Caki2 (cell line): ENCODE measurements at regions not wholly inside any gene's neighbourhood (a gene's known extent, or its start where the extent isn't known, plus 50 kb on each side); places are given as distances from the start of the nearest gene placed in this dataset.

Experiments used
- DNase-seq: peaks from one replicate; pipeline ENCODE4 v3.0.0-alpha.2; 2015; ENCODE audit warnings: low read depth
- in situ Hi-C: cut with HindIII; loops from 2 replicates; pipeline ENCODE4 v1.10.0; 2016; ENCODE audit warnings: low sequenced_read_pairs, low pct_unique_long_range_greater_than_20kb, mixed read lengths

DNA sequence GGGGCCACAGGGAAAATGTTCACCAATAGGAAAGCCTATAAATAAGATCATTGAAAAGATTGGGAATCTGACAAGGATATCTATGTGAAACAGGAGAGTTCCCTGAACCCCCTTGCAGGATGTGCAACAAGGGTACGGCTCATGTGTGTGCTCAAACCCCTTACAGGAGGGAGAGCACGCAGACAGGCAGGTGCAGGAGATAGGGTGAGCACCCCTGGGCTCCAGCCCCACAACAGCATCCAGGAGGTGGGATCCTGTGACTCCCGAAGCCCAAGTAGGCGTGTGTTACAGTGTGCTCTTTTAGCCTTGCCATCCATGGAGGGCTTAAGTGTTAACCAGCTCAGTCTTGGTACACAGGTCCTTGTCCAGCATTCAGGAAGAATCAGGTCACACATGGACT lies 204.2 kb downstream of the BMP7 start:
- in situ Hi-C loops = no loop called here
- DNase-seq = no peak

DNA sequence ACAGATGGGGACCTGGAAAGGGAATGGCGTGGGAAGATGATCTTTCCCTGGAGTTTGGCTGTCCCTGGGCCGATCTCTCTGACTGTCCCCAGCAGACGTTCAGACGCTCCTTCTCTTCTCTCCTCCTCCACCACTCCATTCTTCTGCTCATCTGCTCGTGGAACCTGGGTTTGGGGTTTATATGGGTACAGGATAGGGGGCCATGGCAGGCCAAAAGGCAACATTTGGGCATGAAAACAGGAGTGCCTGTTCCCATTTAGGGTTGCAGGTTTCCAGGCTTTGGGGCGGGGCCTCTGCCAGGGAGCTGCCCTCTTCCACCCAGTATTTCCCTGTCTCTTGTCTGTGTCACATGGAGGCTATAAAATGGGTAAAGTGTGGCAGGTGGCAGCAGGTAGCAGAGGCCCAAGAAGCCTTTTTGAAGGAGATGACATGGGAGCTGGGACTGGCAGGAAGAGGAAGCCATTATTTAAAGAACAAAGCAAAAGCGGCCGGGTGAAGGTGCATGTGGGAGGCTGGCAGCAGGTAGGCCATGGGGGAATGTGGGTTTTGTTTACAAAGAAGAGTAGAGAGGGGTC lies 203.7 kb downstream of the BMP7 start:
- DNase-seq = no peak
- in situ Hi-C loops = no loop called here

DNA sequence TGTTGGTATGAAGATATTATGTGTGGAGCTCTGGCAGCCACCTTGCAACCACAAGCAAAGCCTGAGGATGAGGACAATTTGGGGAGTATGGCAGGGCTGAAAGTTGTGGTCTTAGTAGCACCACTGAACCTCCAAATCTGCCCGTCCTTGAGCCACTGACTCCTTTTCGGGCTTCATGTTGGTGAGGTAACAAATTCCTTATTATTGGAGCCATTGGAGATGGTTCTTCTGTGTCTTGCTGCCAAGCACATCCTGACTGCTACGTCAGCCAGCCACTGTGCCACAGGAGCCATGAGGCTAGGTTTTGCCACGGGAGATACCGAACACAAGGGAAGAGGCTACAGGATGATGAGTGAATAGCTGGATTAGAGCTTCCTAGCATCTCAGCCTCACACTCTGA lies 201.6 kb downstream of the BMP7 start:
- in situ Hi-C loops = no loop called here

DNA sequence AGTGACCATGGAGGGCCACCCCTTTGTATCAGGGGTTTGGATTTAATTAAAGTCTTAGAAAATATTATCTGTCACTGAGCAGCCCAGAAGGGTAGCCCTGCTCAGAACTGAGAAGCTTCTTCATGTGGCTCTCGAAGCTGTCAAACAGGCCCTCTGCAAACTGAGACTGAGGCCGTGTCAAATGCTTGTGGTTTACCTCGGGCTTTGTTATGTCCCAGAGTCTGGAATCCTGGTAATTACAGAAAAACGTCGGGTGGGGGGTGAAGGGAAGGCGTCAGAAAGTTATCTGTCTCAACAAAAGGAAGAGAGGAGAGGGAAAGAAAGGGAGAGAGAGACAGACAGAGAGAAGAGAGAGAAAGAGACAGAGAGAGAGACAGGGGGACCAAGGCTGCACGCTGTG lies 200.8 kb downstream of the BMP7 start:
- no peak for DNase-seq
- in situ Hi-C loops = no loop called here

More for the DNA sequence above, 201.6 kb downstream of the BMP7 start:
- DNase-seq = no peak

DNA sequence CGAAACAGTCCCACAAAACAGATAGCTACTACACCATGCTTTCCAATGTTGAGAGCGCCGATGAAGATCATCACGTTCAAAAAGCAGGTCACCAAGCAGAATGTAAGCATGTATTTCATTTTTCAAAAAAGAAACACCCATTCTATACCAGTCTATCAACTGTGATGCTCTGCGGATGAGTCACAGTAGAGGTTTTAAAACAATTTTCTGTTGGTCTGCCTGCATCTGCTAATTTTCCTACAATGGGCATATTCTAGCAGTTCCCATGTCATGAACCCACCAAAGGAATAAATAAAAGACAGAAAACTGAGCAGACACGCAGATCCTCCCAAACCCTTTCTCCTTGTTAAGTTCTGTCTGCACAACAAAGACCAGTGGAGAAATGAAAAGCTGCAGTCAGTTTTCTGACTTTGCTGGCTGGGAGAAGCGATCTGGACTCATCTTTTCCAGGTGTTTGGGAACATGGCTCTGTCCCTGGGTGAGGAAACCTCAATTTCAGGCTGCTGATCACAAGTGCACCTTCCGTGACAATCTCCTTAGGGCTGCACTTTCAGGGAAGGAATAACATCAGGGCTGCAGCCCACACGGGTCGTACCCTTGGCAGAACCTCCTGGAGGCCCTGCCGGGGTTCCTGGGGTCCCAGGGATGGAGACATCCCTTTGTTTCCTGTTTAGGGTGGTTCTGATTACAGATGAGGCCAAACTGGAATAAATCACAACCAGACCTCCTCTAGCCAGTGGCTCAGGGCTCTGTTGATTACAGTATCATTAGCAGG lies 200.1 kb downstream of the BMP7 start:
- in situ Hi-C loops = no loop called here

DNA sequence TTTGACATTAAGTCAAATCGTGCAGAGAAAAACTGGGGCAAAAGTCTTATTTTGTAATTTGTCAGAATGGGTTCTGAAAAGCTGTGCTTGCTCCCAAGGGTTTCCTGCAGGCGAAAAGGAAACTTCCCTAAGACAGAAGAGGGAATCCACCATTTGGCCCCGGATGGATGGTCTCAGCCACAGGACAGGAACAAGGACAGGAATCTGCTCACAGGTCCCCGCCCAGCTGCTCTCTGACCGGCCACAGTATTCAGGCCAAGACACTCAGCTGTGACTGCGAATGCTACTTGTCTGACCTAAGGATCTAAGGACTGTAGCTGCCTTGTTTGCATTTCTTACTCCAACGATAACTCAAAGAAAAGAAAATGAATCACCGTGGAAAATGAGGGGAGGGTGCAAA lies 197.0 kb downstream of the BMP7 start:
- in situ Hi-C loops = no loop called here
- no peak for DNase-seq

More for the DNA sequence above, 200.1 kb downstream of the BMP7 start:
- DNase-seq = no peak

DNA sequence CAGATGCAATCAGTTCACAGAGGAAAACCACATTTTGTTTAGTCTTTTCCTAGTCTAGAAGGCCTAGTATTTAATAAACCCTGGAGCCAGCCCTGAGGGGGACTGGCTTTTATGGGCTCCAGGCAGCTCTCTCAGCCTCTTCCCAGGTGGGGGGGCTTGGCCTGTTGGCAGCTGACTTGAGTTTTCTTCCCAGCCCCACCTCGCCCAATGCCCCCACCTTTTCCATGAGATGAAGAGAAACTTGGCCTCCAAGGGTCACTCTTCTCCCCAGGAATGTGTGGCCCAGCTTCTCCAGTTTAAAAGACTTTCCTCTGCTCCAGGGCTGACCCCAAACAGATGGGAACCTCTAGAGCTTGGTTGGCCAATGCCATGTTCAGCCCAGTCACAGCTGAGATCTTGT lies 196.1 kb downstream of the BMP7 start:
- DNase-seq = no peak
- in situ Hi-C loops = no loop called here

DNA sequence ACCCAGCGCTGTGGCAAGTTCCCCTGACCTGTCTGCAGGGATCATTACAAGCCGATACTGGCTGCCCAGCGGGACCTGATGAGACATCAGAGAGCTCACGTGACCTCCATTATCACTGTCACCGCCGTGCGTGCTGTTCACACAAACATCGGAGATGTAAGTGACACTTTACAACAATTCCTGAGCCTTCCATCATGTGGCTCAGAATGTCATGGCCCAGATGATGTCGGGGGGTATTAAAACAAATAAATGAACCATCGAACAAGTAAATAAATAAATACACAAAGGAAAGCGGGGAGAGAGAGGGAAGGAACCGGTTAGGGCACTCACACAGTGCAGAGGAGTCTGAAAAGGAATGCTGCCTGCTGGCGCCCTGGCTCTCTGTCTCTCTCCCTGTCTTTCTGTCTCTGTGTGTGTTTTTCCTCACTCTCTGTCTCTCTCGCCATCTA lies 195.1 kb downstream of the BMP7 start:
- in situ Hi-C loops = no loop called here
- DNase-seq = no peak

DNA sequence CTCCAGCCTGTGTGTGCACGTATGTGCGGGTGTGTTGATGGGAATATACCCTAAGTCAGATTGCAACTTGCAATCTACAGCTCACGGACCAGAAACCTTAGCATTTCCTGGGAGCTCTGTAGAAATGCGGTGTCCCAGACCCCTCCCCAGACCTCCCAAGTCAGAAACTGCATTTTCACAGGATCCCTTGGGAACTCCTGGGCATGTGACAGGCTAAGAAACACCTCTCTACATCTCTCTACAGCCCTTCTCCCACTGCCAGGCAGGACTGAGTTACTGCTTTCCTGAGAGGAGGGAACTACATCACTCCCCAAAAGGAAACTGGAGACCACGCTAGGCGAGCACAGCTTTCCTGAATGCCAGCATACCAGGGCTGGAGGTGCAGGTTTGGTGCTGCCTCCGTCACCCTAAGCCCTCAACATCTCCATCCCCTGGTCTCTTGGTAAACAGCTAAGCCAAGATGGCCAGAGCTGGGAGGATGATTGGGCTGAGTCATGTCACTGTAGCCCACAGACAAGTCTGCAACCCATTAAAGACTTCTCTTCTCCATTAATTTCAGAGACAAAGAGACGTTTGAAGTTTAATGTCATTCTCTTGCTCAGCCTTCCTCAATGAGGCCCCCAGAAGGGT lies 194.4 kb downstream of the BMP7 start:
- no peak for DNase-seq

DNA sequence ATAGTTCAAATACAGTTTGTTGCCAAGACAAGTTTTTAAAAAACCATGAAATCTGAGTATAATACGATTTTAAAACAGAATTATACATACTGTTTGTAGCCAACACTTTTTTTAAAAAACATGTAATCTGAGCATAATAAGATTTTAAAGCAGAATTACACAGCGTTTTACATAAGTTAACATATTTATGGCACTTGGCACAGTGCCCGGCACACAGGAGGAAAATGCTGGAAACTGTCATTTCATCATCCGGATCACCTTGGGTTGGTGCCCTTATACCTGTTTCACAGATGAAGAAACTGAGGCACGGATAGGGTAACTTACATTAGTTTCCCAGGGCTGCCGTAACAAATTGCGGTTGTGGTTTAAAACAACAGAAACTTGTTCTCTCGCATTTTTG lies 193.0 kb downstream of the BMP7 start:
- in situ Hi-C loops = no loop called here
- DNase-seq = no peak

More for the DNA sequence above, 194.4 kb downstream of the BMP7 start:
- in situ Hi-C loops = no loop called here

DNA sequence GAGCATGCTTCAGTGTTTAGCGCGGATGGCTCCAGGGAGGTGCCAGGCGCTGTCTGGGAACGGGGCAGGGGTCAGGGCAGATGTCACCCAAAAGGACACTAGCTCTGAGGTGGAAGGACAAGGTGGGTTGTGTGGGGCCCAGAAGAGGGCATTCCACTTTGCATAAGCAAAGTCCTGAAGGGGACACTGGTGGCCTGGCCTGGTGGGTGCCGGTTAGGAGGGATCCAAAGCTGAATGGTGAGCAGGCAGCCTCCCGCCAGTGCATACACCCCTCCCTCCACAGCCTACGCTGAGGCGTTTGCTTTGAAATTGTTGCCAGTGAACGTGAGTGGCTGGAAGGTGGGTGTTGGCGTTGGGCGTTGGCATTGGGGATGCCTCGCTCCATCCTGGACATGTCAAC lies 192.1 kb downstream of the BMP7 start:
- DNase-seq = no peak
- in situ Hi-C loops = no loop called here

DNA sequence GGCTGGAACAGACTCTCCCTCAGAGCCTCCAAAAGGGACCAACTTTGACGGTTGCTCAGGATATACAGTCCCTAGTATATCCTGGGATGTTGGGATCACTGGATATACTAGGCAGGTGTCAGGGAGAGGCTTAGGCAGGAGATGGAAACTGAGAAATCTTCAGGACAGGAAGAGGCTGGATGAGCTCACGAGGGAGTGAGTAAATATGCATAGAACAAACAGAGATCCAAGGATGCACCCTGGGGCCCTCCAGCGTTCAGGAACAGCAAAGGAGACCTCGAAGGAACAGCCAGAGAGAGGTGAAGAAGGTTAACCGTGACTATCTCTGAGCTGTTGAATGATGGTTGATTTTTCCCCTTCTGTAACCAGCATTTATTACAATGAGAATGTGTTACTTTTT lies 191.3 kb downstream of the BMP7 start:
- in situ Hi-C loops = no loop called here
- no peak for DNase-seq

DNA sequence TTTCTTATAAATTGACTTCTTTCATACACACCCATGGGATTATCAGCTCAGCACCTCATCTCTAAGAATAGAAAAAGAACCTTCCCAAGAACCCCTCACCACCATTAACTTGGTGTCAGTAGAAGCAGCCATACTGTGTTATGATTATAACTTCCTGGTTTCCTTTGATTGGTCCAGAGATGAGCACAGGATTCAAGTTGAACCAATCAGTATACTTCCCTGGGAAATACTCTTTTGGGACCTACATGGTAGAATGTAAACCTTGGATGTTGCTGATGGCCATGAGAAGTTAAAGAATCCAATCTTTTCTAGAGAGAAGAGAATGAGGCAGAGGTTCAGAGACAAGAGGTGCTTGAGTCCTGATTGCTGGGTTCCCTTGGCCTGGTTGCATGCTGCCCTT lies 190.8 kb downstream of the BMP7 start:
- no peak for DNase-seq
- in situ Hi-C loops = no loop called here

DNA sequence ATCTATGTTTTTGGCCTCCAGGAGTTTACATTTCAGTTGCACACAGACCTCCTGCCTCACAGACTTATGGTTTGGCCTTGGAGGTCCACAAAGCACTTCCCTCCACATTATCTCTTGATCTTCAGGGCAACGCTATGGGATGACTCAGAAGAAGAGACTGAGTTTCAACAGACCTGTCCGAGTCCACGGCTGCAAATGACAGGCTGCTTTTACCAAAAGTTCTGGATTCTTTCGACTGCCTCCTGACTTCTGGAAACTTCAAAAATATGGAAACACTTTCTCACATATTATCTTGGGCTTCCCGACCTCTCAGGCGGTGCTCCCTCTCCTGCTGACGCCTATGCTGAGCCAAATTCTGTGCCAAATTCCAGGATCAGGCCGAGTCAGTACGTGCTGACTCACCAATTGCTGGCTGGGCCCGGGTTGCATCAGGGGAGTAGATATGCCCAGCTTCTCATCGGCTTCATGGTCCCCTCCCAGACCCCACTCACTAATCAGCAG lies 190.2 kb downstream of the BMP7 start:
- in situ Hi-C loops = no loop called here
- DNase-seq = no peak

DNA sequence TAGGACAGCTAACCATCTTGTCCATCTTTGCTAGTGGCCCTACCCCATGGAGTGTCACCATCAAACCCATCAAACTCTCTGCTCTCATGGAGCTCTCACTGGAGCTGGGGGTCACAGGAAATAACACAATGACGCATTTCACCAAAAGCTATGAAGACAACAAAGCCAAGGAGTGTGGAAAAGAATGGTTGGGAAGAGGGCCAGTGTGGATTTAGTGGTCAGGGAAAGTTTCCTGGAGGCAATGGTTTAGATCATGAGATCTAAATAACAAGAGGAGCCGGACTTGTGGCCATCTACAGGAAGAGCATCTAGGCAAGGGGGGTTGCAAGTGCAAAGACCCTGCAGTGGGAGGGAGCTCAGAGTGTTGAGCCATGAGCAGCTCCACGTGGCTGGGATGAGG lies 189.5 kb downstream of the BMP7 start:
- in situ Hi-C loops = no loop called here
- no peak for DNase-seq

DNA sequence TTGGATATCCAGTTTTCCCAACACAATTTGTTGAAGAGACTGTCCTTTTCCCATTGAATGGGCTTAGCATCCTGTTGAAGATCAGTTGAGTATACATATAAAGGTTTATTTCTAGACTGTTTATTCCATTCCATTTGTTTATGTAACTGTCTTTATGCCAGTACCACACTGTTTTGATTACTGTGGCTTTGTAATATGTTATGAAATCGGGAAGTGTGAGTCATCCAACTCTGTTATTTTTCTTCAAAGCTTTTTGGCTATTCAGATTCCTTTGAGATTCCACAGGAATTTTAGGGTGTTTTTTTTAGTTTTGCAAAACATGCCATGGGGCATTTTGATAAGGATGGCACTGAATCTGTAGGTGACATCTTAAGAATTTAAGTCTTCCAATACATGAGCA lies 188.3 kb downstream of the BMP7 start:
- no peak for DNase-seq

DNA sequence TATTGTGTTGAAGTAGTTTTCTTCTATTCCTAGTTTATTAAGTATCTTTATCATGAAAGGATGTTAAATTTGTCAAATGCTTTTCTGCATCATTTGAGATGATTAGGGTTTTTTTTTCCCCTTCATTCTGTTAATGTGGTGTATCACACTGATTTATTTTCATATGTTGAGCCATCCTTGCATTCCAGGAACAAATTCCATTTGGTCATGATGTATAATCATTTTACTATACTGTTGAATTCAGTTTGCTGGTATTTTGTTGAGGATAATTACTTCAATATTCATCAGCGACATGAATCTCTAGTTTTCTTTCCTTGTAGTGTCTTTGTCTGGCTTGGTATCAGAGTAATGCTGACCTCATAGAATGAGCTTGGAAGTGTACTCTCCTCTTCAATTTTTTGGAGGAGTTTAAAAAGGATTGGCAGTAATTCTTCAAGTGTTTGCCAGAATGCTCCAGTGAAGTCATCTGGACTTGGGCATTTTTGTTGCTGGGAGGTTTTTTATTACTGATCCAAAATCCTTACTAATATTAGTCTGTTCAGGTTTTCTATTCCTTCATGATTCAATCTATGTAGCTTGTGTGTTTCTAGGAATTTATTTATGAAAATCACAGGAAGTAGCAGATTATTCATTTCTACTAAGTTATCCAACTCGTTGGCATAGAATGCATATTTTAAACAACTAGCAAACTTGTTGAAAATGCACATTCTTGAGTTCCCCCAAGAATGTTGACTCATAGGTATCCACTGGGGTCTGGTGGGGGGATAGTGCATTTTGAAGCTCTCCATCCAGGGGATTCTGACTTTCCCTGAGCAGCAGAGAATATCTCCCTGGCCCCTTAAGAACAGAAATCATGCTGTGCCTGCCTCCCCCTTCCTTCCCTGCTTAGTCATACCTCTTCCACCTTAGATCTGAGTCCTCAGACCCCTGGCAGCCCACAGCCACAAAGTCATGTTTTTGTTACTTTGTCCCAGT lies 187.1 kb downstream of the BMP7 start:
- DNase-seq = no peak
- in situ Hi-C loops = no loop called here

More for the DNA sequence above, 188.3 kb downstream of the BMP7 start:
- in situ Hi-C loops = no loop called here

DNA sequence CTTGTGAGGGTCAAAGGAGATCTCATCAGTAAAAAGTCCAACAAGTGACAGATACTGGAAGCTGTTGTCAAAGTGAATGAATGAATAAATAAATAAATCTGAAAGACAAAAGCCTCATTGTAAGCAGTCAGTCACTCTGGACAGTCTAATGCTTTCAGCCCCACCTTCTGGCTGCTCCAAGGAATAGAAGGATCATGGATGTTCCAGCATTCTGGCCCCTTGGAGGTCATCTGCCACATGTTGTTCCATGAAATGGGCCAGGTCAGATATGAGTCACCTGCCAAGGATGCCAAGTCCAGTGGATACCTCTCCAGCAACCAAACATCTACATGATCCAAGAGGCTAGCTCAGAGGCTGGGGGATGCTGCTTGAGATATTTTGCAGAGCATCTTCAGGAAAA lies 185.6 kb downstream of the BMP7 start:
- in situ Hi-C loops = no loop called here
- no peak for DNase-seq
